Transverse colon (tissue), 4 donors: ENCODE measurements at regions not wholly inside any gene's neighbourhood (a gene's known extent, or its start where the extent isn't known, plus 50 kb on each side); places are given as distances from the start of the nearest gene placed in this dataset.
"Not testable (repeated sequence)": the region's sequence is repeated elsewhere in the genome, so short reads cannot be mapped to it uniquely, and the experiment has no call there.

Experiments used
- DNase-seq: peaks from one replicate; pipeline ENCODE4 v3.0.0-alpha.2; 2019
- H3K27ac ChIP-seq, 4 donors: fragments of 200-600 bp; sonication (generic); 2 replicates each; pipeline ENCODE4 v1.5.1; 2016 to 2018; ENCODE audit warnings: inconsistent platforms in 4 of 4
- H3K27me3 ChIP-seq: fragments of 200-600 bp; sonication (generic); 2 replicates; pipeline ENCODE4 v1.5.1; 2017; ENCODE audit warnings: inconsistent platforms
- H3K36me3 ChIP-seq, 4 donors: fragments of 200-600 bp; sonication (generic); 2 replicates each; pipeline ENCODE4 v1.5.1; 2017 to 2019; ENCODE audit warnings: inconsistent platforms in 4 of 4
- H3K4me1 ChIP-seq, 4 donors: fragments of 200-600 bp; sonication (generic); 2 replicates each; pipeline ENCODE4 v1.5.1; 2017 to 2020; ENCODE audit warnings: inconsistent platforms in 4 of 4
- H3K4me3 ChIP-seq, 4 donors: fragments of 200-600 bp; sonication (generic); 1 replicate in 1 of 4; 2 replicates in 3 of 4; pipeline versions ENCODE4 v1.5.1 to v1.6.1; 2017 to 2019; ENCODE audit warnings: inconsistent platforms in 4 of 4
- H3K9me3 ChIP-seq, 2 donors: fragments of 200-600 bp; sonication (generic); 2 replicates each; pipeline ENCODE4 v1.5.1; 2017 to 2019; ENCODE audit warnings: inconsistent platforms in 2 of 2
- EP300 ChIP-seq: sonication (generic); formaldehyde crosslinking; IDR thresholded peaks from one replicate; pipeline ENCODE4 v1.6.1; 2017; ENCODE audit warnings: antibody characterized with exemption, low read depth
- POLR2A ChIP-seq: fragments of 450-650 bp; IDR thresholded peaks from one replicate; pipeline ENCODE4 v1.6.1; 2016; ENCODE audit warnings: antibody characterized with exemption, mild to moderate bottlenecking, moderate library complexity
- POLR2AphosphoS5 ChIP-seq, 3 donors: sonication (generic); formaldehyde crosslinking; IDR thresholded peaks; one replicate each; pipeline ENCODE4 v1.6.1; 2016; ENCODE audit warnings: antibody characterized with exemption in 3 of 3
- WGBS, 2 donors: methylation state at CpG; one replicate each; pipeline ENCODE4 v1.1.5; 2018; ENCODE audit warnings: low coverage in 1 of 2; 5-methylcytosine and 5-hydroxymethylcytosine counted together
- in situ Hi-C, 4 donors: fragments of 200-750 bp; cut with MboI; loops; one replicate each; pipeline versions ENCODE4 v1.15.0 to v1.15.1; 2017; ENCODE audit warnings: low sequenced_read_pairs in 3 of 4, low pct_ligation_motif_present in 1 of 4, low pct_unique_long_range_greater_than_20kb in 1 of 4
- intact Hi-C: fragments of 100-400 bp; cut with DNase I; formaldehyde crosslinking; loops from one replicate; pipeline ENCODE4 v1.15.1; 2023; ENCODE audit warnings: low total_unique reads
- TF ChIP-seq, protein P1 (sequence below), 5 experiments: fragments of 200-600 bp in 3 of 5; fragments of 450-650 bp in 2 of 5; sonication (generic) in 3 of 5; IDR thresholded peaks; 1 replicate in 2 of 5; 2 replicates in 3 of 5; pipeline ENCODE4 v1.5.1; 2016 to 2017; ENCODE audit warnings: antibody characterized with exemption in 5 of 5, inconsistent platforms in 3 of 5, mild to moderate bottlenecking in 2 of 5, moderate library complexity in 1 of 5

DNA sequence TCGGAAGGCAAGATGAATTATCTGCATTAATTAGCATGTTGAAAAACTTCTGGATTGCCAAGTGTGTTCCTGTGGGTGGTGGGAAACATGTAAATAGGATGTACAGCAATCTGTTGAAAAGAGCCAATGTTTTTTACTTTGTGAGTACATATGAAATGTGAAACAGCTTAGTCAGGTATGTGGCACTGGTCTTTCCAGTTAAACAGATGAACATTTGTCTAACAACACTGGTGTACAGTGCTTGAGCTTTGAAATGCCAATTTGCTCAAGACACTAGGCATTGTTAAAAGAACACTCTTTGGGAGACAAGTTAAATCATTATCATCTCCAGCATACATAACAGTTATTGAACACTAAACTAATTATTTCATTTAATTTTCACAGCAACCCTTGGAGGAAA is 107.3 kb upstream of the SLC24A2 start:
- 89% methylated on average over 1 of the region's 1 CpG; no CpG with 5 or more reads in 1 of the 2 donors for WGBS, 2 donors
- H3K9me3 ChIP-seq, result no peaks in the 10 kb centered on the region
- in situ Hi-C loops (no loop called here), intact Hi-C loops (no loop called here)
- H3K36me3 ChIP-seq, result no peaks in the 10 kb centered on the region
- DNase-seq, result no peak
- no peak overlapping the region for H3K27ac ChIP-seq
- H3K27me3 ChIP-seq, result no peaks in the 10 kb centered on the region
- H3K4me1 ChIP-seq, result no peaks in the 10 kb centered on the region
- H3K4me3 ChIP-seq, result no peak overlapping the region
- TF ChIP-seq POLR2A (no peak), POLR2AphosphoS5 (IDR thresholded peaks at IDR 0.05) (no peak)

GRCh38 chr9:19895578-19895977 is 106.7 kb upstream of the SLC24A2 start:
- in situ Hi-C loops, H3K27ac ChIP-seq, H3K4me3 ChIP-seq, H3K36me3 ChIP-seq, intact Hi-C loops, H3K9me3 ChIP-seq, H3K27me3 ChIP-seq, DNase-seq, H3K4me1 ChIP-seq: not testable (repeated sequence)
- WGBS, 2 donors, result 83 to 87% methylated on average over 1 to 6 of the region's 9 CpGs

- Histone ChIP-seq H3K27ac (no peak overlapping the region), H3K4me1 (no peaks in the 10 kb centered on the region), H3K4me3 (no peak overlapping the region), H3K9me3 (no peaks in the 10 kb centered on the region), H3K27me3 (no peaks in the 10 kb centered on the region), H3K36me3 (no peaks in the 10 kb centered on the region)
- WGBS, 2 donors, result 30 to 44% methylated on average over 3 of the region's 3 CpGs
- DNase-seq, result no peak
- TF ChIP-seq POLR2A, result no peak
- TF ChIP-seq EP300, result no peak
- no peak for TF ChIP-seq POLR2AphosphoS5 (IDR thresholded peaks at IDR 0.05)
- TF ChIP-seq, protein P1, sequence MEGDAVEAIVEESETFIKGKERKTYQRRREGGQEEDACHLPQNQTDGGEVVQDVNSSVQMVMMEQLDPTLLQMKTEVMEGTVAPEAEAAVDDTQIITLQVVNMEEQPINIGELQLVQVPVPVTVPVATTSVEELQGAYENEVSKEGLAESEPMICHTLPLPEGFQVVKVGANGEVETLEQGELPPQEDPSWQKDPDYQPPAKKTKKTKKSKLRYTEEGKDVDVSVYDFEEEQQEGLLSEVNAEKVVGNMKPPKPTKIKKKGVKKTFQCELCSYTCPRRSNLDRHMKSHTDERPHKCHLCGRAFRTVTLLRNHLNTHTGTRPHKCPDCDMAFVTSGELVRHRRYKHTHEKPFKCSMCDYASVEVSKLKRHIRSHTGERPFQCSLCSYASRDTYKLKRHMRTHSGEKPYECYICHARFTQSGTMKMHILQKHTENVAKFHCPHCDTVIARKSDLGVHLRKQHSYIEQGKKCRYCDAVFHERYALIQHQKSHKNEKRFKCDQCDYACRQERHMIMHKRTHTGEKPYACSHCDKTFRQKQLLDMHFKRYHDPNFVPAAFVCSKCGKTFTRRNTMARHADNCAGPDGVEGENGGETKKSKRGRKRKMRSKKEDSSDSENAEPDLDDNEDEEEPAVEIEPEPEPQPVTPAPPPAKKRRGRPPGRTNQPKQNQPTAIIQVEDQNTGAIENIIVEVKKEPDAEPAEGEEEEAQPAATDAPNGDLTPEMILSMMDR (IDR thresholded peaks at IDR 0.05), result no peak
- intact Hi-C loops (no loop called here), in situ Hi-C loops (no loop called here)
These were observed 106.2 kb upstream of the SLC24A2 start for GRCh38 chr9:19895006-19895405.

DNA sequence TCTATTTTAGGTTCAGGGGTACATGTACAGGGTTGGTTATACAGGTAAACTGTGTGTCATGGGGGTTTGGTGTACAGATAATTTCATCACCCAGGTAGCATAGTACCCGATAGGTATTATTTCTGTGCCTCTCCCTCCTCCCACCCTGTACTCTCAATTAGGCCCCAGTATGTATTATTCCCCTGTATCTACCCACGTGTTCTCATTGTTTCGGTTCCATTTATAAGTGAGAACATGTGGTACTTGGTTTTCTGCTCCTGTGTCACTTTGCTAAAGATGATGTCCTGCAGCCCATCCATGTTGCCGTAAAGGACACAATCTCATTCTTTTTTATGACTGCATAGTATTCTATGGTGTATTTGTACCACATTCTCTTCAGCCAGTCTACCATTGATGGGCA is 96.8 kb upstream of the SLC24A2 start:
- Histone ChIP-seq H3K36me3 (no peaks in the 10 kb centered on the region), H3K4me1 (no peaks in the 10 kb centered on the region), H3K9me3 (no peaks in the 10 kb centered on the region), H3K4me3 (no peak overlapping the region), H3K27ac (no peak overlapping the region), H3K27me3 (no peaks in the 10 kb centered on the region)
- in situ Hi-C loops (no loop called here), intact Hi-C loops (no loop called here)
- TF ChIP-seq POLR2A, result no peak
- TF ChIP-seq, protein P1 (IDR thresholded peaks at IDR 0.05), result no peak
- TF ChIP-seq POLR2AphosphoS5 (IDR thresholded peaks at IDR 0.05), result no peak
- TF ChIP-seq EP300, result no peak
- 94 to 96% methylated on average over 4 of the region's 4 CpGs for WGBS, 2 donors
- no peak for DNase-seq

GRCh38 chr9:19879062-19879461 is 90.2 kb upstream of the SLC24A2 start:
- Histone ChIP-seq H3K27ac (no peak overlapping the region), H3K9me3 (no peaks in the 10 kb centered on the region), H3K27me3 (no peaks in the 10 kb centered on the region), H3K4me1 (no peaks in the 10 kb centered on the region), H3K36me3 (no peaks in the 10 kb centered on the region), H3K4me3 (no peak overlapping the region)
- intact Hi-C loops, result no loop called here
- no peak for TF ChIP-seq POLR2A
- TF ChIP-seq, protein P1 (IDR thresholded peaks at IDR 0.05), result no peak
- no peak for TF ChIP-seq POLR2AphosphoS5 (IDR thresholded peaks at IDR 0.05)
- TF ChIP-seq EP300, result no peak
- 37 to 43% methylated on average over 2 of the region's 2 CpGs for WGBS, 2 donors
- in situ Hi-C loops, result no loop called here
- no peak for DNase-seq
